Fibroblast of skin of abdomen (primary cell): ENCODE measurements at regions not wholly inside any gene's neighbourhood (a gene's known extent, or its start where the extent isn't known, plus 50 kb on each side); places are given as distances from the start of the nearest gene placed in this dataset.

Experiments
- DNase-seq: peaks from one replicate; pipeline ENCODE4 v3.0.0-alpha.2; 2013

DNA sequence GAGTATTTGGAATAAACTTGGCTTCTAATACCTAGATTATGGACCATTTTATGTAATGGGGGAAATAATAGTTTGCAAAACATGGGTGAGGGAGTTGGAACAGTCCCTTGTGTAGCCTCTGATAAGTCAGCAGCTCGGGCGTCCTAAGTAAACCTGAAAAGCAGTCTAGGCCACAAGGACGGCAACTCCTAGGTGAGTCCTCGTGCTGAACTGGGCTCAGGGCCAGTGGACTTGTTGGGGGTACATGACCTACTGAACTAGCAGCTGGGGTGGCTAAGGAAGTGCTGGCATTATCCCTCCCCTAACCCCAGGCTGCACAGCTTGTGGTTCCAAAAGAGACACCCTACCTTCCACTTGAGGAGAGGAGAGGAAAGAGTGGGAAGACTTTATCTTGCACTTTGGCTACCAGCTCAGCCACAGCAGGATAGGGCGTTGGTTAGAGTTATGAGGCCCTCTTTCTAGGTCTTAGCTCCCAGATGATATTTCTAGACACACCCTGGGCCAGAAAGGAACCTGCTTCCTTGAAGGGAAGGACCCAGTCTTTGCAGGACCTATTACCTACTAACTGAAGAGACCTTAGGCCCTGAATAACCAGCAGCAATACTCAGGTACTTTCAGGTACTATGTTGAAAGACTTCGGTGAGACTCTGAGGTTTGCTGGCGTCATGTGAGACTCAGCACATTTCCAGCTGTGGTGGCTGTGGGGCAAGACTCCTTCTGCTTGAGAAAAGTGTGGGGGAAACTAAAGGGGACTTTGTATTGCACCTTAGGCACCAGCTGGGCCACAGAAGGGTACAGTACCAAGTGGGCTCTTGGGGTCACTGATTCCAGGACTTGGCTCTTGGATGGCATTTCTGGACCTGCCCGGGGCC, 71.0 kb downstream of the AQP4 start:
- DNase-seq: no peak

- peak; percentile 4 for DNase-seq
Observed at GRCh38 chr18:26792661-26793060, 72.8 kb downstream of the AQP4 start.

DNA sequence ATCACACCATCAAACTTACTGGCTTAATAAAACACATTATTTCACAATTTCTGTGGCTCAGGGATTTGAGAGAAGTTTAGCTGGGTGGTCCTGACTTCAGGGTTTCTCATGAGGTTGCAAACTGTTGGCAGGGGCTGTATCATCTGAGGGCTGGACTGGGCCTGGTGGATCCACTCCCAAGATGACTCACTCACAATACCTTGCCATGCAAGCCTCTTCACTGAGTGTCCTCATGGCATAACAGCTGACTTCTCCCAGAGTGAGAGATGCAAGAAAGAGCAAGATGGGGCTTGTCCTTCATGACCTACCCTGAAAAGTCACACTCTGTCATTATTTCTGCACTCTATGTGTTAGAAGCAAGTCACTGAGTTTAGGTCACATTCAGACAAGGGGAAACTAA, 73.8 kb downstream of the AQP4 start:
- DNase-seq: no peak

- no peak for DNase-seq
Observed at GRCh38 chr18:26784599-26784998, 80.9 kb downstream of the AQP4 start.

- no peak for DNase-seq
Observed at GRCh38 chr18:26783170-26783569, 82.3 kb downstream of the AQP4 start.

DNA sequence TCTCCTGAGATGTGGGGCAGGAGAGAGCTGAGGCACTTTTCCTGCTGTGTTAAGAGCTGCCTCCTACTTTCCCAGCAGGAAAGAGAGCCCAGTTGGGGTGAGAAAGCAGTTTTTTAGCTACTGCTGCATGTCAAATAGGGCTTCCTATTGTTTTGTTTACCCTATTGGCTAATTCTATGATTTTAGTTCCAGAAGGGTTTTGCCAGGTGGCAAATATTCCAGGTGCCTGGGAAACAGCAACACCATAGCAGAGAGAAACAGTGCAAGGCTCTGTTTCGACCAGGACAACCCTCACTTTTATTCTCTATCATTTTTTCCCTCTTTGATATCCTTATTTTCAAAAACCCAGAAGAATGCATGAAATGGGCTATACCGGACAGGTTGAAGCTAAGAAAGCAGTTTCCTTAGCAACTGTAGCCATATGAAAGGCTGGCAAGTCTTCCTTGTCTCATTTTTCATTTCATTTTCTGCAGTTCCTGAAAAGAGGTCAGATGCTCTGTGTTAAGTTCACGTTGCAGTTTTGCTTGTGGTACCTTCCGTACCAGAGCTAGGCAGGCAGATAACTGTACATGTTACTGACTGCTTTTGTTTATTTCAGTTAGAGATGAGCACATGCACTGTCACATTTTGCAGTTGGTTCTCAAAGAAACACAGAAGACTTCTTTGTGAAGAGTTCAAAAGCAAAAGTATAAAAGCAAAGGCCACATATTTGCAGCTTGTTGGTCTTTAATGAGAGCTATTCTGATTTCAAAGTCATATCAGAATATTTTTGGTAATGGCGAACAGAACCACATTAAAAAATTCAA, 84.8 kb downstream of the AQP4 start:
- DNase-seq: no peak

DNA sequence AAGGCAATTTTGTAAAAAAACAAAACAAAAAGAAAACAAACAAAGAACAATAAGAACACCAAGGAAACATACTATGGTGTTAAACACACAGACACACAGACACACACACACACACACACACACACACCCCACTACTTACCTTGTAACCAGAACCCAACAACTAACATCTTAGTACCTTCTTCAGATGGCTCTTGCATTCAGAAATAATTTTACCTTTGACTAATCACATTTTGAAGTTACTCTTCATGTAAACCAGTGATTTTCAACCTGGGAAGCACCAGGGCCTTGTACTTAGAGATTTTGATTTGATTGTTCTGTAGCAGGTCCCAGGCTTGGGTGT, 87.5 kb downstream of the AQP4 start:
- DNase-seq: no peak

DNA sequence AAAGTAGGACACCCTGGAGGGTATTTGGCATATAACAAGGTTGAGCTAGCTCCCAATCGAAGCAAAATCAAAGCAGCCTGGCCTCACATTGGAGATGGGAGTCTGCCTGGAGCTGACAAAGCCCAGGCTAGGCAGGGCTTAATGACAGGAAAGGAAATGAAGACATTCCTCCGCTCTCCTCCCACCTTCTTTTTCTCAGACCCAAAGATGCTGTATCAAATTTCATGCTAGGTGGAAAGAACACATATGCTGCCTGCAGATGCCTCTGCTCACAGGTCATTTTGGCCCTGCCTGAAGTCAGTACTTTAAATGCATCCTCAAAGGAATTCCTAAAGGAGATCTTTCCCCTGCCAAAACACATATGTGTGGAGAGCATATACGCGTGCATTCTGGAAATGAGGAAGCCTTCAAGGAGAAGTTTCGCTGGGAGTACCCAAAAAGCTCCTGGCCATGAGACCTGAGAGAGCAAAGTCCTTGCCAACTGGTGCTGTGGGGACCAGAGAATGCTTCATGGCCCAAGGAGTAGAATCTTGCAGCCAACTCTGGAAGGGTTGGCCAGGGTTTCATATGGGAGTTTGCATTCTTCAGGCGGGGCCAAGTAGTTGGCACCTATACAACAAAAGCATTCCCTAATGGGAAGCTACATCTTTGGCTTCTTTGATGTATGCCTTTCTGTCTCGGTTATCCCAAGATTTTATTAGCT, 88.0 kb downstream of the AQP4 start:
- no peak for DNase-seq

- no peak for DNase-seq
Observed at GRCh38 chr18:26772691-26773090, 92.8 kb downstream of the AQP4 start.

- no peak for DNase-seq
Observed at GRCh38 chr18:26771524-26771923, 94.0 kb downstream of the AQP4 start.

DNA sequence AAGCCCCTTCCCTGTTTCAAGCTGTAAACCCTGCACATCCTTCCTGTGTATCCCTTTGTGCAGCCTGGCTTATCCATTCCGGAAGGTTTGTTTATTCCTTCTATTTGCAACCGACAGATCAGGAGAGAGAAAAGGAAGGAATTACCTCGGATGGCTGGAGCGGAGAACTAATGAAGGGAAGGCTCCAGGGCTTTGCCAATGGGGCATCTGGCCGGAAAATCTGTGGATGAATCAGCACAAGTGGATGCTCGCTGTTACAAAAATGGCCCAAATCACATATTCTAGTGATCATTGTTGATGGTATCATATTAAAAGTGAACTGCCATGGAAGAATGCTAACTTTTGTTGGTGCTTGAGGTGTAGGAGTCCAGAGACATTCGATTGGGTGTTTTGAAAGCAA, 97.1 kb downstream of the AQP4 start:
- DNase-seq: no peak

- DNase-seq: no peak
Observed at GRCh38 chr18:26765498-26765897, 100.0 kb downstream of the AQP4 start.

DNA sequence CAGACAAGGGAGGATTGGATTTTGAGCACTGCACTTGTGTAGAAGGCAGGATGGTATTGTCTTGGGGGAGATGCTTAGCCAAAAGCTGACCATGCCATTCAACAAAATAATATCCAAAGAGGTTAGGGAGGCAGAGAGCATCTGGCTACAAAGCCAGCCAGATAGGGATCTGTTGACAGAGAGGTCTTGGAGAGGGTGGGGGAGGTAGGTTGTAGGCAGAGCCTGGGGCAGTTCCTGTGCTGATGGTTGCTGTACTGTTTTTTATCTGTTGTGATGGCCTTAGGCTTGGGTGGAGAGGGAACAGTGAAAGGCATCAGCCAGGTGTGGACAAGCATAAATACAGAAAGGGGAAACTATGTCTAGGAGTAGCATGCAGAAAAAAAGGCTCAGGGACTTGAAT, 100.9 kb downstream of the AQP4 start:
- no peak for DNase-seq

GRCh38 chr18:26764177-26764576, 101.3 kb downstream of the AQP4 start:
- DNase-seq: no peak

- DNase-seq: no peak
Observed at GRCh38 chr18:26763446-26764110, 101.9 kb downstream of the AQP4 start.

GRCh38 chr18:26757263-26758019, 108.1 kb downstream of the AQP4 start:
- no peak for DNase-seq

- no peak for DNase-seq
Observed at GRCh38 chr18:26756556-26756955, 109.0 kb downstream of the AQP4 start.

- no peak for DNase-seq
Observed at GRCh38 chr18:26746826-26747475, 118.6 kb downstream of the AQP4 start.

DNA sequence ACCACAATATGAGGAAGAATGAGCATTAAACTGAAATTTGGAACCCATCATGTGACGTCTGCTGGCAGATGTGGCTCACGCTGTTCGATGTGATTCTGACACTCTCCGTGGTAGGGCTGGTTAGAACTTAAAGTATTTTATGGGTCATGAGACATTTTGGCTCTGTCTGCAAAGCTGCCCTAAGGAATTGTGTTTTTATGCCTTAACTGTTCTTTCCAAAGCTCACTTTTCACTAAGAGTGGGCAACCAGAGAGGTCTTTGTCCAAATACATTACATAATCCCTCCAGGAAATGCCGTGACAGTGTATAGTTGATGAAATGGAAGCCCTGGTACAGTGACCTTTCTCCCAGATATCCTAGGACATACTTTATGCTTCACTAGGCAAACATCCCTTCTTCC, 119.1 kb downstream of the AQP4 start:
- no peak for DNase-seq

- DNase-seq: no peak
Observed at GRCh38 chr18:26745288-26746181, 120.0 kb downstream of the AQP4 start.
